Breast epithelium (tissue), 4 donors: ENCODE measurements at regions not wholly inside any gene's neighbourhood (a gene's known extent, or its start where the extent isn't known, plus 50 kb on each side); places are given as distances from the start of the nearest gene placed in this dataset.
"Not testable (repeated sequence)": the region's sequence is repeated elsewhere in the genome, so short reads cannot be mapped to it uniquely, and the experiment has no call there.

Source experiments
- DNase-seq, 2 donors: peaks; one replicate each; pipeline ENCODE4 v3.0.0-alpha.2; 2019; ENCODE audit warnings: low spot score in 2 of 2
- H3K27ac ChIP-seq, 2 donors: fragments of 200-600 bp; sonication (generic) in 1 of 2; one replicate each; pipeline ENCODE4 v1.5.1; 2016 to 2019; ENCODE audit warnings: mild to moderate bottlenecking in 1 of 2
- H3K27me3 ChIP-seq, 2 donors: fragments of 200-600 bp; sonication (generic) in 1 of 2; one replicate each; pipeline versions ENCODE4 v1.5.1 to v1.6.0; 2017 to 2019; ENCODE audit warnings: control low read depth in 1 of 2, mild to moderate bottlenecking in 1 of 2
- H3K36me3 ChIP-seq: fragments of 200-600 bp; one replicate; pipeline ENCODE4 v1.5.1; 2019
- H3K4me1 ChIP-seq, 2 donors: fragments of 200-600 bp; sonication (generic); one replicate each; pipeline ENCODE4 v1.5.1; 2016 to 2019; ENCODE audit warnings: control low read depth in 1 of 2
- H3K4me3 ChIP-seq, 3 donors: fragments of 200-600 bp; sonication (generic); 1 replicate in 2 of 3; 2 replicates in 1 of 3; pipeline ENCODE4 v1.5.1; 2016 to 2019; ENCODE audit warnings: mild to moderate bottlenecking in 3 of 3, moderate library complexity in 2 of 3
- H3K9me3 ChIP-seq, 2 donors: fragments of 200-600 bp; sonication (generic) in 1 of 2; one replicate each; pipeline ENCODE4 v1.5.1; 2016 to 2019; ENCODE audit warnings: control low read depth in 1 of 2
- POLR2A ChIP-seq: fragments of 450-650 bp; IDR thresholded peaks from one replicate; pipeline ENCODE4 v1.6.1; 2016; ENCODE audit warnings: antibody characterized with exemption, mild to moderate bottlenecking, moderate library complexity
- POLR2AphosphoS5 ChIP-seq, 3 donors: sonication (generic); formaldehyde crosslinking; IDR thresholded peaks; one replicate each; pipeline ENCODE4 v1.6.1; 2017; ENCODE audit warnings: antibody characterized with exemption in 3 of 3
- intact Hi-C: fragments of 100-400 bp; cut with DNase I; formaldehyde crosslinking; loops from one replicate; pipeline ENCODE4 v1.15.1; 2023; ENCODE audit warnings: low total_unique reads
- TF ChIP-seq, protein P1 (sequence below), 3 donors: fragments of 450-650 bp; IDR thresholded peaks; one replicate each; pipeline ENCODE4 v1.5.1; 2016 to 2017; ENCODE audit warnings: antibody characterized with exemption in 3 of 3, mild to moderate bottlenecking in 3 of 3, moderate library complexity in 3 of 3

DNA sequence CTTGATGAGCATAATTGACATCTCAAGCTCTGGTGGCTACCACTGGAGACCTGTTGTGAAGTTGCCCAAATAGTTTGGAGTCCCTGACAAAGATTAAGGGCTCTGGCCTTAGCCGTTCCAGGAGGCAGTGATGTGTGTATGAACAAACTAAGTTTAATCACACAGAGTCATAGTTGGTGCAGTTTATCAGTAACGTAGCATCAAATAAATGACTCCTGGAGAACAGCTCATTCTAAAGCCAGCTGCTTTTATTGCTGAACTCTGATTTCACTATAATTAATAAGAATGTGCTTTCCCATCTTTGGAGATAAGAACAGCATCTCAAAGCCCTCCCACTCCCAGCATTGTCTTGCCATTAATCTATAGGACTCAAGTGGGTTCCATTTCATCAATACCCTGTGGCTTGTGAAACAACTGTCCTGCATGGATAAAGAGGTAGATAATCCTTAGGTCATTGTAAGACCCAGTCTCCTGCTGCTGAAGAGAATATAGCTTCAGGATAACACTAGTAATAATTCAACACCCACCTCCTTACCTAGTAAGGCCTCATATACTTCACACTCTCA is 211.4 kb upstream of the THUMPD2 start:
- intact Hi-C loops = no loop called here
- Histone ChIP-seq H3K4me3 (no peak overlapping the region), H3K27me3 (no peaks in the 10 kb centered on the region), H3K27ac (no peak overlapping the region), H3K4me1 (no peaks in the 10 kb centered on the region), H3K36me3 (no peaks in the 10 kb centered on the region), H3K9me3 (no peaks in the 10 kb centered on the region)
- no peak for DNase-seq
- TF ChIP-seq, protein P1, sequence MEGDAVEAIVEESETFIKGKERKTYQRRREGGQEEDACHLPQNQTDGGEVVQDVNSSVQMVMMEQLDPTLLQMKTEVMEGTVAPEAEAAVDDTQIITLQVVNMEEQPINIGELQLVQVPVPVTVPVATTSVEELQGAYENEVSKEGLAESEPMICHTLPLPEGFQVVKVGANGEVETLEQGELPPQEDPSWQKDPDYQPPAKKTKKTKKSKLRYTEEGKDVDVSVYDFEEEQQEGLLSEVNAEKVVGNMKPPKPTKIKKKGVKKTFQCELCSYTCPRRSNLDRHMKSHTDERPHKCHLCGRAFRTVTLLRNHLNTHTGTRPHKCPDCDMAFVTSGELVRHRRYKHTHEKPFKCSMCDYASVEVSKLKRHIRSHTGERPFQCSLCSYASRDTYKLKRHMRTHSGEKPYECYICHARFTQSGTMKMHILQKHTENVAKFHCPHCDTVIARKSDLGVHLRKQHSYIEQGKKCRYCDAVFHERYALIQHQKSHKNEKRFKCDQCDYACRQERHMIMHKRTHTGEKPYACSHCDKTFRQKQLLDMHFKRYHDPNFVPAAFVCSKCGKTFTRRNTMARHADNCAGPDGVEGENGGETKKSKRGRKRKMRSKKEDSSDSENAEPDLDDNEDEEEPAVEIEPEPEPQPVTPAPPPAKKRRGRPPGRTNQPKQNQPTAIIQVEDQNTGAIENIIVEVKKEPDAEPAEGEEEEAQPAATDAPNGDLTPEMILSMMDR (IDR thresholded peaks at IDR 0.05) = no peak
- no peak for TF ChIP-seq POLR2AphosphoS5 (IDR thresholded peaks at IDR 0.05)
- no peak for TF ChIP-seq POLR2A

- Histone ChIP-seq H3K4me3 (no peak overlapping the region), H3K27me3 (no peaks in the 10 kb centered on the region), H3K9me3 (no peaks in the 10 kb centered on the region), H3K36me3 (no peaks in the 10 kb centered on the region), H3K27ac (no peak overlapping the region), H3K4me1 (no peaks in the 10 kb centered on the region)
- DNase-seq = no peak
- intact Hi-C loops = no loop called here
- TF ChIP-seq, protein P1 (IDR thresholded peaks at IDR 0.05) = no peak
- no peak for TF ChIP-seq POLR2AphosphoS5 (IDR thresholded peaks at IDR 0.05)
- no peak for TF ChIP-seq POLR2A
Measured at GRCh38 chr2:39989888-39990287, 210.8 kb upstream of the THUMPD2 start.

DNA sequence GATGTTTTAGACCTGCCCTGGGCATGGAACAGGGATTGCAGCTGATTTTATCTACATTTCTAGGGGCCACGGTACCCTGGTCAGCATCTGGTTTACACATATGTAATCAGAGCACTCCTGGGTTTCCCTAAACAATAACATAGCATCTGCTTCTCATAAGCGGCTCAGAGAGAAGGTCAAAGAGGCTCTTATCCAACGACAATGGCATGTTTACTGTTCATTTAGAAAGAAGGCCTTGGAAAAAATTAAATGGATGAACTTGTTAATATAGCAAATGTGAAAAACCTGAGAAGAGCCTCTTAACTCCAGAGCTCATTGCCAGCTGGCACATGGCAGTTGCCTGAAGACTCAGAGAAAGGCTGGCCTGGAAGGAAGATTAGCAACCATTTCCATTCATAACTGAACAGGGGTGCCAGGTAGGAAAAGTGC is 202.8 kb upstream of the THUMPD2 start:
- H3K27ac ChIP-seq = no peak overlapping the region
- intact Hi-C loops = no loop called here
- H3K36me3 ChIP-seq = no peaks in the 10 kb centered on the region
- H3K4me3 ChIP-seq = no peak overlapping the region
- H3K27me3 ChIP-seq = no peaks in the 10 kb centered on the region
- no peak for DNase-seq
- TF ChIP-seq POLR2A (no peak), POLR2AphosphoS5 (IDR thresholded peaks at IDR 0.05) (no peak)
- TF ChIP-seq, protein P1 (IDR thresholded peaks at IDR 0.05) = no peak
- H3K9me3 ChIP-seq = no peaks in the 10 kb centered on the region
- H3K4me1 ChIP-seq = no peaks in the 10 kb centered on the region

GRCh38 chr2:39975476-39976020 is 196.5 kb upstream of the THUMPD2 start:
- no peaks in the 10 kb centered on the region for H3K27me3 ChIP-seq
- no peak for DNase-seq
- no peaks in the 10 kb centered on the region for H3K4me1 ChIP-seq
- intact Hi-C loops = no loop called here
- no peak for TF ChIP-seq POLR2AphosphoS5 (IDR thresholded peaks at IDR 0.05)
- TF ChIP-seq, protein P1 (IDR thresholded peaks at IDR 0.05) = no peak
- no peak for TF ChIP-seq POLR2A
- no peaks in the 10 kb centered on the region for H3K36me3 ChIP-seq
- no peak overlapping the region for H3K27ac ChIP-seq
- no peaks in the 10 kb centered on the region for H3K9me3 ChIP-seq
- H3K4me3 ChIP-seq = no peak overlapping the region

DNA sequence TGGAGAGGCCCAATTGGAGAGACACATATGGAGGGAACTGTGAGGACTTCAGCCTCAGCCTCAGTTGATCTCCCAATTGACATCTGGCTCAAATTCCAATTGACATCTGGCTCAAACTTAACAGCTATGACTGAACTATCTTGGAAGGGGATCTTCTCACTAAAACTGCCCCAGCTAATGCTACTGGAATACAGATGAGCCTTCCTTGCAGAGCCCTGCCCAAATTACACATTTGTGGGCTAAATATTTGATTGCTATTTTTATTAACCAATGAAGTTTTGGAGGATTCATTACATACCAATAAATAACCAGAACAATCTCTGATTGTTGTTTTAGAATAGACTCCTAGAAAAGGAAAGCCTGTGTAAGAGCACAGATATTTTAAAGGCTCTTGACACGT is 189.0 kb upstream of the THUMPD2 start:
- TF ChIP-seq POLR2A (no peak), POLR2AphosphoS5 (IDR thresholded peaks at IDR 0.05) (no peak)
- TF ChIP-seq, protein P1 (IDR thresholded peaks at IDR 0.05) = no peak

DNA sequence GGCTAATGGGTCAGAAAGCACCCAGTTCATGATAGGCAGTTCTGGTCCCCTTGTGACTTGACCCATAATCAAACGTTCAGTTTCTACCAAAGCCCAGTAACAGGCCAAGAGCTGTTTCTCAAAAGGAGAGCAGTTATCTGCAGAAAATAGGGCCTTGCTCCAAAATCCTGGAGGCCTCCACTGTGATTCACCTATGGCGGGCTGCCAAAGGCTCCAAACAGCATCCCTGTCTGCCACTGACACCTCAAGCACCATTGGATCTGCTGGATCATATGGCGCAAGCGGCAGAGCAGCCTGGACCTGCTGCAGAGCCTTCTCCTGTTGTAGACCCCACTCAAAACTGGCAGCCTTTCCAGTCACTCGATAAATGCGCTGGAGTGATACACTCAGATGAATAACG is 181.6 kb upstream of the THUMPD2 start:
- H3K4me1 ChIP-seq, DNase-seq, H3K36me3 ChIP-seq, intact Hi-C loops, H3K9me3 ChIP-seq, H3K27ac ChIP-seq, H3K4me3 ChIP-seq, H3K27me3 ChIP-seq: not testable (repeated sequence)

More for the DNA sequence above, 189.0 kb upstream of the THUMPD2 start:
- Histone ChIP-seq H3K27me3 (no peaks in the 10 kb centered on the region), H3K4me1 (no peaks in the 10 kb centered on the region), H3K36me3 (no peaks in the 10 kb centered on the region), H3K9me3 (peaks cover 5 to 12% of the 10 kb centered on the region in 2 donors), H3K27ac (no peak overlapping the region), H3K4me3 (no peak overlapping the region)
- intact Hi-C loops = no loop called here
- no peak for DNase-seq
